Smooth muscle cell (in vitro differentiated cells): ENCODE measurements at regions not wholly inside any gene's neighbourhood (a gene's known extent, or its start where the extent isn't known, plus 50 kb on each side); places are given as distances from the start of the nearest gene placed in this dataset.

Source experiments
- DNase-seq: peaks from one replicate; lab custom pipeline; 2025; ENCODE audit not compliant: unreplicated experiment; lab: John Stamatoyannopoulos, UW
- H2AFZ ChIP-seq: fragments of 200-600 bp; sonication (generic); 2 replicates; pipeline ENCODE4 v1.6.0; 2016; ENCODE audit warnings: antibody characterized with exemption, low read depth, mild to moderate bottlenecking
- H3F3A ChIP-seq: fragments of 200-600 bp; sonication (generic); 2 replicates; pipeline ENCODE4 v1.6.0; 2017; ENCODE audit warnings: antibody characterized with exemption, low read depth
- H3K27ac ChIP-seq: fragments of 200-600 bp; sonication (generic); 2 replicates; pipeline ENCODE4 v1.5.1; 2016; ENCODE audit warnings: low read depth, mild to moderate bottlenecking
- H3K27me3 ChIP-seq: fragments of 200-600 bp; sonication (generic); 2 replicates; pipeline ENCODE4 v1.6.1; 2016; ENCODE audit warnings: low read depth, mild to moderate bottlenecking
- H3K36me3 ChIP-seq: fragments of 200-600 bp; sonication (generic); 2 replicates; pipeline ENCODE4 v1.5.1; 2016; ENCODE audit warnings: low read depth
- H3K4me1 ChIP-seq: fragments of 200-600 bp; sonication (generic); 2 replicates; pipeline ENCODE4 v1.5.1; 2016; ENCODE audit warnings: low read depth
- H3K4me2 ChIP-seq: fragments of 200-600 bp; sonication (generic); 2 replicates; pipeline ENCODE4 v1.6.0; 2016; ENCODE audit warnings: mild to moderate bottlenecking
- H3K4me3 ChIP-seq: fragments of 200-600 bp; sonication (generic); 2 replicates; pipeline ENCODE4 v1.5.1; 2016; ENCODE audit warnings: mild to moderate bottlenecking
- H3K79me2 ChIP-seq: fragments of 200-600 bp; sonication (generic); 2 replicates; pipeline ENCODE4 v1.6.0; 2016; ENCODE audit warnings: low read depth, mild to moderate bottlenecking
- H3K9ac ChIP-seq: fragments of 200-600 bp; sonication (generic); 2 replicates; pipeline ENCODE4 v1.6.0; 2016; ENCODE audit warnings: low read depth
- H3K9me3 ChIP-seq: fragments of 200-600 bp; sonication (generic); replicated peaks from 2 replicates; pipeline ENCODE4 v1.5.1; 2016; ENCODE audit warnings: low read depth
- H4K20me1 ChIP-seq: fragments of 200-600 bp; sonication (generic); 2 replicates; pipeline ENCODE4 v1.6.0; 2016; ENCODE audit warnings: low read depth
- CTCF ChIP-seq: fragments of 200-600 bp; sonication (generic); IDR thresholded peaks from 2 replicates; pipeline ENCODE4 v1.5.1; 2017; ENCODE audit warnings: borderline replicate concordance, mild to moderate bottlenecking, antibody characterized with exemption; ENCODE audit not compliant: insufficient read depth, poor library complexity, severe bottlenecking
- WGBS: methylation state at CpG from one replicate; pipeline ENCODE4 v1.1.7; 2016; ENCODE audit warnings: low lambda C conversion rate; 5-methylcytosine and 5-hydroxymethylcytosine counted together

- no peaks in the 10 kb centered on the region for H3F3A ChIP-seq
- 96% methylated on average over 5 of the region's 5 CpGs for WGBS
These were observed 119.1 kb downstream of the ZNF280B start for GRCh38 chr22:22389467-22389866.

GRCh38 chr22:22390989-22391388 is 117.6 kb downstream of the ZNF280B start:
- Histone ChIP-seq H3K4me2 (no peak overlapping the region), H3K27ac (no peak overlapping the region), H3K36me3 (no peaks in the 10 kb centered on the region), H4K20me1 (no peaks in the 10 kb centered on the region), H3K4me1 (no peaks in the 10 kb centered on the region), H3K9ac (no peak overlapping the region), H3K9me3 (no peaks in the 10 kb centered on the region), H3F3A (no peaks in the 10 kb centered on the region), H2AFZ (no peak overlapping the region), H3K4me3 (no peak overlapping the region), H3K27me3 (peaks cover 43% of the 10 kb centered on the region), H3K79me2 (no peaks in the 10 kb centered on the region)
- 76% methylated on average over 4 of the region's 4 CpGs for WGBS
- no peak for DNase-seq
- no peak for TF ChIP-seq CTCF

More at GRCh38 chr22:22389467-22389866, 119.1 kb downstream of the ZNF280B start:
- no peak overlapping the region for H3K4me2 ChIP-seq
- H3K27me3 ChIP-seq: peaks cover 48% of the 10 kb centered on the region
- no peak overlapping the region for H2AFZ ChIP-seq
- H4K20me1 ChIP-seq: no peaks in the 10 kb centered on the region
- H3K4me1 ChIP-seq: no peaks in the 10 kb centered on the region
- H3K9me3 ChIP-seq: no peaks in the 10 kb centered on the region
- no peak overlapping the region for H3K4me3 ChIP-seq
- H3K79me2 ChIP-seq: no peaks in the 10 kb centered on the region
- no peaks in the 10 kb centered on the region for H3K36me3 ChIP-seq
- TF ChIP-seq CTCF: no peak
- H3K9ac ChIP-seq: no peak overlapping the region
- DNase-seq: no peak
- H3K27ac ChIP-seq: no peak overlapping the region

- Histone ChIP-seq H3K9me3 (no peaks in the 10 kb centered on the region), H3K4me3 (no peak overlapping the region), H3K27ac (no peak overlapping the region), H3F3A (no peaks in the 10 kb centered on the region), H2AFZ (no peak overlapping the region), H3K27me3 (peaks cover 43% of the 10 kb centered on the region), H3K36me3 (no peaks in the 10 kb centered on the region), H3K9ac (no peak overlapping the region), H3K4me2 (no peak overlapping the region), H3K4me1 (no peaks in the 10 kb centered on the region), H4K20me1 (no peaks in the 10 kb centered on the region), H3K79me2 (no peaks in the 10 kb centered on the region)
- no peak for TF ChIP-seq CTCF
- no peak for DNase-seq
These were observed 117.0 kb downstream of the ZNF280B start for GRCh38 chr22:22391543-22391942.

- Histone ChIP-seq H3K9ac (no peak overlapping the region), H3K9me3 (no peaks in the 10 kb centered on the region), H4K20me1 (no peaks in the 10 kb centered on the region), H3F3A (no peaks in the 10 kb centered on the region), H3K4me3 (no peak overlapping the region), H3K79me2 (no peaks in the 10 kb centered on the region), H3K27me3 (peaks cover 43% of the 10 kb centered on the region), H3K4me2 (no peak overlapping the region), H3K4me1 (peaks cover 2% of the 10 kb centered on the region), H3K27ac (no peak overlapping the region), H2AFZ (no peak overlapping the region), H3K36me3 (no peaks in the 10 kb centered on the region)
- WGBS: 59% methylated on average over 4 of the region's 4 CpGs
- no peak for DNase-seq
- TF ChIP-seq CTCF: no peak
These were observed 116.4 kb downstream of the ZNF280B start for GRCh38 chr22:22392131-22392530.
